ENCODE measurements at regions not wholly inside any gene's neighbourhood (a gene's known extent, or its start where the extent isn't known, plus 50 kb on each side); places are given as distances from the start of the nearest gene placed in this dataset.

- CTCF ChIA-PET, result no interaction called here
- WGBS (ENCODE audit: insufficient coverage, insufficient replicate concordance, low lambda C conversion rate, missing lambda C conversion rate), result 37% methylated on average over 6 of the region's 6 CpGs
- no peak overlapping the region for H3K27ac ChIP-seq (ENCODE audit: control insufficient read depth, insufficient read depth)
- ATAC-seq, result no peak
- H2AFZ ChIP-seq (ENCODE audit: control insufficient read depth, low read depth, low read length), result no peak overlapping the region
- no peak for DNase-seq (ENCODE audit: low read depth, low spot score)
- intact Hi-C loops (cut with micrococcal nuclease; ENCODE audit: unreplicated experiment), result no loop called here
- H4K20me1 ChIP-seq (ENCODE audit: control insufficient read depth, insufficient read depth), result no peaks in the 10 kb centered on the region
- no peak overlapping the region for H3K9ac ChIP-seq (ENCODE audit: control insufficient read depth, insufficient read depth, low read length)
- H3K9me3 ChIP-seq (replicated peaks; ENCODE audit: control insufficient read depth, insufficient read depth, low read length), result no peaks in the 10 kb centered on the region
- no peaks in the 10 kb centered on the region for H3K4me1 ChIP-seq (ENCODE audit: control insufficient read depth, insufficient read depth, low read length)
- no peak overlapping the region for H3K4me2 ChIP-seq (ENCODE audit: control insufficient read depth, insufficient read depth)
- in situ Hi-C loops (cut with MboI), result no loop called here
- POLR2A ChIA-PET, result no interaction called here
- TF ChIP-seq ETV6 (conservative IDR thresholded peaks at IDR 0.05 in 1 of 2, IDR thresholded peaks at IDR 0.05 in 1 of 2; ENCODE audit: borderline replicate concordance in 1 of 2, low read depth in 1 of 2) (no peak), RFX5 (IDR thresholded peaks at IDR 0.05; ENCODE audit: low read depth, low read length) (no peak), E2F4 (IDR thresholded peaks at IDR 0.05; ENCODE audit: low read depth, low read length) (no peak), E2F8 (IDR thresholded peaks at IDR 0.05; ENCODE audit: low read depth, partially characterized antibody) (no peak), NBN (IDR thresholded peaks at IDR 0.05) (no peak), SIX5 (IDR thresholded peaks at IDR 0.05; ENCODE audit: low read depth, low read length, severe bottlenecking) (no peak)
- RAD21 ChIA-PET (ENCODE audit: unreplicated experiment), result no interaction called here
- H3K79me2 ChIP-seq (ENCODE audit: control insufficient read depth, insufficient read depth, low read length), result no peaks in the 10 kb centered on the region
- no peak overlapping the region for H3K4me3 ChIP-seq
- BruUV-seq (replicated peaks), result no TSS peak
- H3K27me3 ChIP-seq (replicated peaks in 1 of 2; ENCODE audit: control insufficient read depth in 2 of 2, insufficient read depth in 2 of 2, low read length in 1 of 2), result no peaks in the 10 kb centered on the region
- SMC1A ChIA-PET (ENCODE audit: uncharacterized antibody, unreplicated experiment), result no interaction called here
- no peak for FAIRE-seq
- H3K36me3 ChIP-seq (ENCODE audit: control insufficient read depth in 2 of 2, insufficient read depth in 2 of 2, low read length in 1 of 2), result no peaks in the 10 kb centered on the region
Measured at GRCh38 chr3:64764386-64764929, 76.7 kb upstream of the ADAMTS9 start.

Measured in GM12878 (cell line).